NOMO-1 treated with dmso at 0.1 percent for 144 hours (cell line): ENCODE measurements at regions not wholly inside any gene's neighbourhood (a gene's known extent, or its start where the extent isn't known, plus 50 kb on each side); places are given as distances from the start of the nearest gene placed in this dataset.
"Not testable (repeated sequence)": the region's sequence is repeated elsewhere in the genome, so short reads cannot be mapped to it uniquely, and the experiment has no call there.

Experiments
- DNase-seq: peaks from one replicate; lab custom pipeline; 2025; ENCODE audit not compliant: unreplicated experiment; lab: John Stamatoyannopoulos, UW

DNA sequence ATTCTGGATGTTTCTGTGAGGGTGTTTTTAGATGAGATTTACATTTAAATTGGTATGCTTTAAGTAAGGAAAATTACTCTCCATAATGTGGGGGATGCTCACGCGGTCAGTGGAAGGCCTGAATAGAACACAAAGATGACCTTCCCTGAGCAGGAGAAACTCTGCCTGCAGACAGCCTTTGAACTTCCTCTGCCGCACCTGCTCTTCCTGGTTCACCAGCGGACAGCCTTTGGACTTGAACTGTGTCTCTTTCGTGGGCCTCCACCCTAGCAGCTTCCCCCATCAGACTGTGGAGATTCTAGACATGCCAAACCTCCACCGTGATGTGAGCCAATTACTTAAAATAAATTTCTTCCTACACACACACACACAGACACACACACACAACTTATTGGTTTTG lies 210.7 kb downstream of the EFCAB11 start:
- DNase-seq, result no peak

GRCh38 chr14:89740241-89740640 lies 214.3 kb downstream of the EFCAB11 start:
- no peak for DNase-seq

DNA sequence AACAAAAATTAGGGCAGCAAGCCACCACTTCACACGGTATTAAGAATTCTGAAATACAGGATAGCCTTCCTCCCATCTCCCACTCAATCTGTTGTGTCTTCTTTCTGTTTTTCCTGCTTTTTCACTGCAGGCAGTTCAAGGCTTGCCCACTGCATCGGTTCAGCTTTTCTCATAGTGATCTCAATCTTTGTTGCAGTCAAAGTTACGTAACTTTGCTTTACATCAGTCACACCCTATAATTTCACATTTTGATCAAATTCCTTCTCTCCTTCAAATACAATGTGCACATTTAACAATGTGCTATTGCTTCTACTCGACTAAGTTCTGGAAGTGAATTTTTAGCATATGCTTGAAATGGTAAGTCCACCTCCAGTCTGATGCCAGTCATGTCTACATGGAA lies 217.6 kb downstream of the EFCAB11 start:
- DNase-seq, result no peak

DNA sequence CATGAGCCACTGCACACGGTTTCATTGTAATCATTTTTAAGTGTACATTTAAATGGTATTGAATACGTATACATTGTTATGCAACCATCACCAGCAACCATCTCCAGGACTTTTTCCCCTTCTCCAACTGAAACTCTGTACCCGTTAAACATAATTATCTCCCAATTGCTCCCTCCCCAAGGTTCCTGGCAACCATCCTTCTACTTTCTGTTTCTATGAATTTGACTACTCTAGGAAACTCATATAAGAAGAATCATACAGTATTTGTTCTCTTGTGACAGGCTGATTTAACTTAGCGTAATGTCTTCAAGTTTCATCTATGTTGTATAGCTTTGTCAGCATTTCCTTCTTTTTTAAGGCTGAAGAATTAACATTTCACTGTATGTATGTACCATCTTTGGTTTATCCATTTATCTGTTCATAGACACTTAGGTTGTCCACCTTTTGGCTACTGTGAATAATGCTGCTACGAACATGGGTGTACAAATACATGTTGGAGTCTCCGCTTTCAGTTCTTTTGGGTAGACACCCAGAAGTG lies 223.1 kb downstream of the EFCAB11 start:
- DNase-seq, result no peak

DNA sequence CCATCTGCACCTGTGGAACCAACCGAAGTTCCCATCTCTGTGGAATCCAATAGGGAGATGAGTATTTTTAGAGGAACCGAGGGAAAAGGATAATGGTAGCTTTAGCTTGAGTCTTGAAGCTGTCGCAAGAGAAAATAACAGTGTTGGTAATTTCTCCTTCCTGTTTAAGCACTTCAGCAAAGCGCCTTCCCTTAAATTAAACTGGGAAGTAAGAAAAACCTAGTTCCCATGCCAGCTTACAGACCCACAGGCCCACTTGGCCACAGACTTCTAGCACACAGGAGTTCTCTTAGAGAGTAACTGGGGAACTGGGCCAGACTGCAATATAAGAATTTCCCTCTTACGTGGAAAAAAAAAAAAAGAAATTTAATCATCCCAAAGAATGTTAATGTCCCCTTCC lies 223.8 kb downstream of the EFCAB11 start:
- DNase-seq, result peak; percentile 7

DNA sequence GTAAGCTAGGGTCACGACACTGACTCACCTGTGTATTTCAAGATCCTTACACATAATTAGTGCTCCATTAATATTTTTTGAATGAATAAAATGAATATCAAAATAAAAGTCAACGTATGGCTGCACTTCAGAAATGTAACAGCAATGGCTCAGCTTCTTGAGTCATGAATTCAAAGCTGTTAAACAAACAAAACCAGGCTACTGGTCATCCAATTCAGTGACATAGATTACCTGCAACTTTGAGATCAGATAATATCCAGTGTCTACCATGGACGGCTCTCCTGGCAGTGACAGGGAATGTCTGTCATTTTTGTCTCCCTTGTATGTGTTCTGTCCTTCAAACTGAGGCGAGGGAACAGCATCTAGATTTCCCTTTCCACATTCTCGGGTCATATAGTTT lies 225.6 kb downstream of the EFCAB11 start:
- no peak for DNase-seq

DNA sequence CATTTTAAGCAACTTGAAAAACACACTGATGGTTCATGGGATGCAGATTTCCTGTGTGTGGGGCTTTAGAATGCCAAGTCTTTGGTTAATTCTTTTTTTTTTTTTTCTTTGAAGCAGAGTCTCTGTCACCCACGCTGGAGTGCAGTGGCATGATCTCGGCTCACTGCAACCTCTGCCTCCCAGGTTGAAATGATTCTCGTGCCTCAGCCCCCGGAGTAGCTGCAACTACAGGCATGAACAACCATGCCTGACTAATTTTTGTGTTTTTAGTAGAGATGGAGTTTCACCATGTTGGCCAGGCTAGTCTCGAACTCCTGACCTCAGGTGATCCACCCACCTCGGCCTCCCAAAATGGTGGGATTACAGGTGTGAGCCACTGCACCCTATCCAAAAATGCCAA lies 228.3 kb downstream of the EFCAB11 start:
- DNase-seq, result not testable (repeated sequence)

GRCh38 chr14:89724628-89724960 lies 229.9 kb downstream of the EFCAB11 start:
- no peak for DNase-seq

DNA sequence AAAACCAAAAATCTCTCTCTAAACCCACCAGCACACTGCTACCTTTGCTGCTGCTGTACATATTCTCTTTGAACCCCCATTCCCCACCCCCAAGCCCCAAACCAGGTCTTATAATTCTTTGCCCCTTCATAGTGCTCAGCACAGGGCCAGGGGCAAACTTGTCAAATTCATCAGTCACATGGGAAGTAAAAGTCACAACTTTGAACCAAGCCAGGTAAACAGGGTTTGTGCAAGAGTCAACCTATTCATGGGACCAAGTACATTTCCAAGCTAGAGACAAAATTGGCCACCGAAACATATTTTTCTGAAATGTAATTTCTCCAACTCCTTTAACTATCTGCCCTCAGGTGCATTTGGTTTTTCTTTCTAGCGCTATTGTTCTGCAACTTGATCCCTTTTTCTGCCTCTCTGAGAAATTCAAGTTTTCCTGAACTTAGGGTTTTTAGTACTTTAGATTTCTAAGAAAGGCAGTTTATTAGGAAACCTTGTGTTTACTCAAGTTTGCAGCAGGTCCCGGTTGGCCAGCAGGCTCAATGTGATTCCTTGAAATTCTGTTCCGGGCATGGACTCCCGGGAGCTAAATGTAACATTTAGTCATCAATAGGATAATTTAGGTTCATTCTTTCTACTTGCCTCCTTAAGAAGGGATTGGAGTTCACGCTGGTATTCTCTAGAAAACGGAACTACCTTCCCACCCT lies 230.5 kb downstream of the EFCAB11 start:
- DNase-seq, result no peak

GRCh38 chr14:89721956-89722355 lies 232.6 kb downstream of the EFCAB11 start:
- no peak for DNase-seq

- DNase-seq, result peak; percentile 91
Observed at GRCh38 chr14:89720741-89721729, 233.5 kb downstream of the EFCAB11 start.

- DNase-seq, result no peak
Observed at GRCh38 chr14:89720076-89720687, 234.3 kb downstream of the EFCAB11 start.

GRCh38 chr14:89719366-89720075 lies 235.0 kb downstream of the EFCAB11 start:
- DNase-seq, result peak; percentile 60

DNA sequence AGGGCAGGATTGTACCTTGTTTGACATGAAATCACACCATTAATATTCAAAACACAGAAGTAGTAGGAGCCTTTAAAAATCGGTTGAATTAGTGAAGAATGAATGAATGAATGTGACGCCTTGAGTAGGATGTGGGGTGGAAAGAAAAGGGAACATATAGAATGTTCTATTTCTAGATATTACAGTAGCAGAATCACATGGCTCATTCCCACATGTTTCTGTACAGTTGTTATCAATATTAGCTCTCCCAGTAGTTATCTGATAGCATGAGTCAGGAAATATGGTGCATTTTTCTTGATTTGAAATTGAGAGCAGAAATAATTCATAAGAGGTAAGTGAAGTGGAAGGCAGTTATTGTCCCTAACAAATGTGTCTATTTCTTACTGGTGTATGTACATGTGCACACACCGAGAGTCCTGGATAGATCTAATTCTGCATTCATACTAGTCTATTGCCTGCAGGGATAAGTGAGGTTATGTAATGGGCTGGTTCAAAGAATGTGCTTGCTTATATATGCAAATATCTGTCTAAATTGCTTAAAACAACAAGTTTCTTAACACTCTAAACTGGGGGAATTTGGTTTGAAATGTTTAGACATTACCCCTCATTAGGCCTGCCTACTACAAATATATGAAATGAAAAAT lies 245.4 kb downstream of the EFCAB11 start:
- DNase-seq, result no peak

GRCh38 chr14:89707086-89707485 lies 247.4 kb downstream of the EFCAB11 start:
- no peak for DNase-seq

- DNase-seq, result no peak
Observed at GRCh38 chr14:89702876-89703200, 251.7 kb downstream of the EFCAB11 start.

- DNase-seq, result no peak
Observed at GRCh38 chr14:89702073-89702875, 252.3 kb downstream of the EFCAB11 start.

- DNase-seq, result peak; percentile 64
Observed at GRCh38 chr14:89701211-89702043, 253.1 kb downstream of the EFCAB11 start.

DNA sequence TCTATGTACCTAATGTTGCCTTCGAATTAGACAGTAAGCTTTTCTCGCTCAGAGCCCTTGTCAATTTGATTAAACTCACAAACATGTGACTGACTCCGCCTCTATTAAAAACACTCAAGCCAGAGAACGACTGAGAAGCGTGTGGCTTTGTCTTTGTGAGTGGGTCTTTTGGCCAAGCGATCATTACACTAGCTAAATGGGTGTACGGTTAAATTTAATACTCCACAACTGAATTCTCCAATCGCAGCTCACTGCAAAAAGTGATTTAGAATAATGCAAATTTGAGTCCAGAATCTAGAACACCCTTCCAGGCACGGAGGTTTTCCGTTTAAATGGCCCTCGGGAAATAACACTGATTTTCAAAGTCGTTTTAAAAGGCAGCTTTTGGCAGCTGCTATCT lies 253.7 kb downstream of the EFCAB11 start:
- no peak for DNase-seq
